Loucy (cell line): ENCODE measurements at regions not wholly inside any gene's neighbourhood (a gene's known extent, or its start where the extent isn't known, plus 50 kb on each side); places are given as distances from the start of the nearest gene placed in this dataset.

Source experiments
- EZH2phosphoT487 ChIP-seq: fragments of 200-600 bp; IDR thresholded peaks from 2 replicates; pipeline ENCODE4 v1.6.1; 2018; ENCODE audit warnings: antibody characterized with exemption, mild to moderate bottlenecking, moderate library complexity, borderline replicate concordance
- TF ChIP-seq, protein P1 (sequence below): fragments of 200-600 bp; sonication (generic); conservative IDR thresholded peaks from 2 replicates; pipeline ENCODE4 v1.5.1; 2014; ENCODE audit warnings: mild to moderate bottlenecking, antibody characterized with exemption, low read length

DNA sequence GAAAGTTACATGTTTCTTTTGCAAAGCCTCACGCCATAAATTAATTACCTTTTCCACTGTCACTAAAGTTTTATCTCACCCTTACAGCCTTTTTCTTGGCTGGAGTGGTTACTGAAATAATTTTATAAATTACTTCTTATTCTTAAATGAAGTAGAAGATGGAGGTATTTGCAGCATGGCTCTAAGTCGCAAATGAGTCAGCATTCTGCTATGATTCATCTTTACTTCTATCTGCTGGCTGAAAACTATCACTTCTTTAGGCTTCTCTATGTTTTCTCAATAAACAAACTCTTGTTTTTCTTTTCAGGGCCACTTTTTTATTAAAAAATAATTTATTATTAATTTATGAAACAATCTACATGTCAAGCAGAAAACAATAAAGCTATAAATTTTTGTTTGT lies 210.2 kb upstream of the GYPA start:
- TF ChIP-seq, protein P1, sequence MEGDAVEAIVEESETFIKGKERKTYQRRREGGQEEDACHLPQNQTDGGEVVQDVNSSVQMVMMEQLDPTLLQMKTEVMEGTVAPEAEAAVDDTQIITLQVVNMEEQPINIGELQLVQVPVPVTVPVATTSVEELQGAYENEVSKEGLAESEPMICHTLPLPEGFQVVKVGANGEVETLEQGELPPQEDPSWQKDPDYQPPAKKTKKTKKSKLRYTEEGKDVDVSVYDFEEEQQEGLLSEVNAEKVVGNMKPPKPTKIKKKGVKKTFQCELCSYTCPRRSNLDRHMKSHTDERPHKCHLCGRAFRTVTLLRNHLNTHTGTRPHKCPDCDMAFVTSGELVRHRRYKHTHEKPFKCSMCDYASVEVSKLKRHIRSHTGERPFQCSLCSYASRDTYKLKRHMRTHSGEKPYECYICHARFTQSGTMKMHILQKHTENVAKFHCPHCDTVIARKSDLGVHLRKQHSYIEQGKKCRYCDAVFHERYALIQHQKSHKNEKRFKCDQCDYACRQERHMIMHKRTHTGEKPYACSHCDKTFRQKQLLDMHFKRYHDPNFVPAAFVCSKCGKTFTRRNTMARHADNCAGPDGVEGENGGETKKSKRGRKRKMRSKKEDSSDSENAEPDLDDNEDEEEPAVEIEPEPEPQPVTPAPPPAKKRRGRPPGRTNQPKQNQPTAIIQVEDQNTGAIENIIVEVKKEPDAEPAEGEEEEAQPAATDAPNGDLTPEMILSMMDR = no peak
- no peak for TF ChIP-seq EZH2phosphoT487
